ENCODE measurements at regions not wholly inside any gene's neighbourhood (a gene's known extent, or its start where the extent isn't known, plus 50 kb on each side); places are given as distances from the start of the nearest gene placed in this dataset.

- H3K27me3 ChIP-seq (ENCODE audit: control insufficient read depth in 2 of 2, insufficient read depth in 2 of 2, low read length in 2 of 2): no peaks in the 10 kb centered on the region
- no peaks in the 10 kb centered on the region for H3K9me3 ChIP-seq (replicated peaks; ENCODE audit: control insufficient read depth, insufficient read depth, low read length)
- no peak overlapping the region for H3K27ac ChIP-seq (ENCODE audit: insufficient read depth, low read depth, low read length)
- TF ChIP-seq FOS (IDR thresholded peaks at IDR 0.05; ENCODE audit: borderline replicate concordance, insufficient read depth, low read length) (no peak), POLR2A (IDR thresholded peaks at IDR 0.05; ENCODE audit: low read depth, low read length) (no peak), GATA2 (IDR thresholded peaks at IDR 0.05; ENCODE audit: insufficient read depth, insufficient read length, low read depth, low read length) (no peak), JUN (IDR thresholded peaks at IDR 0.05; ENCODE audit: borderline replicate concordance, insufficient read depth, insufficient read length, low read depth) (no peak), EZH2 (IDR thresholded peaks at IDR 0.05; ENCODE audit: borderline replicate concordance, low read depth, low read length, severe bottlenecking) (no peak), MYC (IDR thresholded peaks at IDR 0.05; ENCODE audit: low read depth, low read length) (no peak), MAX (IDR thresholded peaks at IDR 0.05; ENCODE audit: insufficient read depth, insufficient read length) (no peak), CTCF (IDR thresholded peaks at IDR 0.05; ENCODE audit: extremely low read depth in 1 of 2, insufficient read depth in 1 of 2, low read depth in 1 of 2, low read length in 2 of 2) (no peak), POLR2AphosphoS5 (IDR thresholded peaks at IDR 0.05; ENCODE audit: insufficient read depth, low read depth, low read length) (no peak)
- POLR2A ChIA-PET: no interaction called here
- H3K36me3 ChIP-seq (ENCODE audit: control insufficient read depth in 2 of 2, extremely low read depth in 1 of 2, insufficient read depth in 2 of 2, low read length in 2 of 2): no peaks in the 10 kb centered on the region
- H4K20me1 ChIP-seq (replicated peaks; ENCODE audit: control insufficient read depth, extremely low read depth, insufficient read depth, low read length): no peaks in the 10 kb centered on the region
- no peak overlapping the region for H3K4me3 ChIP-seq (replicated peaks in 1 of 3; ENCODE audit: insufficient read depth in 1 of 3, low read depth in 1 of 3, low read length in 3 of 3)
- no peak overlapping the region for H3K4me2 ChIP-seq (ENCODE audit: insufficient read depth, low read length)
- H3K9ac ChIP-seq (replicated peaks; ENCODE audit: extremely low read depth, insufficient read depth, low read length): no peak overlapping the region
- no peak overlapping the region for H2AFZ ChIP-seq (ENCODE audit: low read depth, low read length)
- no TSS peak for BruUV-seq (replicated peaks)
- no peaks in the 10 kb centered on the region for H3K9me1 ChIP-seq (replicated peaks; ENCODE audit: control insufficient read depth, extremely low read depth, insufficient read depth, low read length)
- no peaks in the 10 kb centered on the region for H3K79me2 ChIP-seq (ENCODE audit: control insufficient read depth, insufficient read depth, low read length)
- dilution Hi-C loops (cut with MboI; ENCODE audit: extremely low pct_ligation_motif_present, low sequenced_read_pairs) (no loop called here), intact Hi-C loops (cut with micrococcal nuclease) (loop anchor here (5.0 kb wide), 1 partner anchor 176 kb away; no protein-coding TSS in a partner anchor)
- FAIRE-seq (no peak), DNase-seq (ENCODE audit: low read depth, low spot score) (no peak)
- no peaks in the 10 kb centered on the region for H3K4me1 ChIP-seq (ENCODE audit: control insufficient read depth, extremely low read depth, insufficient read depth, low read length)
- CTCF ChIA-PET: interaction anchor here (1.5 to 3.2 kb wide), 3 partner anchors 32 to 177 kb away, joined by 3 to 10 read pairs (median 9); no protein-coding TSS in a partner anchor
Observed at GRCh38 chr5:173395933-173396308, 67.7 kb upstream of the STC2 start.
